COLO668 (cell line): ENCODE measurements at regions not wholly inside any gene's neighbourhood (a gene's known extent, or its start where the extent isn't known, plus 50 kb on each side); places are given as distances from the start of the nearest gene placed in this dataset.

Experiments used
- DNase-seq: peaks from one replicate; lab custom pipeline; 2025; ENCODE audit not compliant: unreplicated experiment; lab: John Stamatoyannopoulos, UW

- no peak for DNase-seq
These were observed 233.7 kb upstream of the ADAMTS9 start for GRCh38 chr3:64921281-64922065.

- no peak for DNase-seq
These were observed 232.1 kb upstream of the ADAMTS9 start for GRCh38 chr3:64919934-64920333.

GRCh38 chr3:64918989-64919388, 231.2 kb upstream of the ADAMTS9 start:
- no peak for DNase-seq

GRCh38 chr3:64917914-64918453, 230.2 kb upstream of the ADAMTS9 start:
- no peak for DNase-seq

GRCh38 chr3:64916937-64917336, 229.1 kb upstream of the ADAMTS9 start:
- no peak for DNase-seq

GRCh38 chr3:64916192-64916798, 228.5 kb upstream of the ADAMTS9 start:
- DNase-seq, result no peak

GRCh38 chr3:64915778-64916177, 228.0 kb upstream of the ADAMTS9 start:
- no peak for DNase-seq

GRCh38 chr3:64913515-64913914, 225.7 kb upstream of the ADAMTS9 start:
- DNase-seq, result no peak

- no peak for DNase-seq
These were observed 223.3 kb upstream of the ADAMTS9 start for GRCh38 chr3:64911138-64911537.

GRCh38 chr3:64909757-64910467, 222.1 kb upstream of the ADAMTS9 start:
- no peak for DNase-seq

GRCh38 chr3:64909011-64909410, 221.2 kb upstream of the ADAMTS9 start:
- DNase-seq, result no peak

GRCh38 chr3:64908251-64908685, 220.5 kb upstream of the ADAMTS9 start:
- DNase-seq, result no peak

- no peak for DNase-seq
These were observed 218.2 kb upstream of the ADAMTS9 start for GRCh38 chr3:64905906-64906410.

GRCh38 chr3:64903006-64903405, 215.2 kb upstream of the ADAMTS9 start:
- DNase-seq, result no peak

GRCh38 chr3:64901986-64902516, 214.3 kb upstream of the ADAMTS9 start:
- DNase-seq, result no peak

- DNase-seq, result no peak
These were observed 213.7 kb upstream of the ADAMTS9 start for GRCh38 chr3:64901522-64901885.

GRCh38 chr3:64900617-64901521, 213.1 kb upstream of the ADAMTS9 start:
- DNase-seq, result no peak

GRCh38 chr3:64900156-64900555, 212.4 kb upstream of the ADAMTS9 start:
- no peak for DNase-seq

- DNase-seq, result no peak
These were observed 211.1 kb upstream of the ADAMTS9 start for GRCh38 chr3:64898941-64899340.
